Transverse colon (tissue), 4 donors: ENCODE measurements at regions not wholly inside any gene's neighbourhood (a gene's known extent, or its start where the extent isn't known, plus 50 kb on each side); places are given as distances from the start of the nearest gene placed in this dataset.

Experiments used
- POLR2A ChIP-seq: fragments of 450-650 bp; IDR thresholded peaks from one replicate; pipeline ENCODE4 v1.6.1; 2016; ENCODE audit warnings: antibody characterized with exemption, mild to moderate bottlenecking, moderate library complexity
- POLR2AphosphoS5 ChIP-seq, 3 donors: sonication (generic); formaldehyde crosslinking; IDR thresholded peaks; one replicate each; pipeline ENCODE4 v1.6.1; 2016; ENCODE audit warnings: antibody characterized with exemption in 3 of 3
- TF ChIP-seq, protein P1 (sequence below), 5 experiments: fragments of 200-600 bp in 3 of 5; fragments of 450-650 bp in 2 of 5; sonication (generic) in 3 of 5; IDR thresholded peaks; 1 replicate in 2 of 5; 2 replicates in 3 of 5; pipeline ENCODE4 v1.5.1; 2016 to 2017; ENCODE audit warnings: antibody characterized with exemption in 5 of 5, inconsistent platforms in 3 of 5, mild to moderate bottlenecking in 2 of 5, moderate library complexity in 1 of 5

- TF ChIP-seq POLR2AphosphoS5 (IDR thresholded peaks at IDR 0.05), result no peak
- no peak for TF ChIP-seq POLR2A
- TF ChIP-seq, protein P1, sequence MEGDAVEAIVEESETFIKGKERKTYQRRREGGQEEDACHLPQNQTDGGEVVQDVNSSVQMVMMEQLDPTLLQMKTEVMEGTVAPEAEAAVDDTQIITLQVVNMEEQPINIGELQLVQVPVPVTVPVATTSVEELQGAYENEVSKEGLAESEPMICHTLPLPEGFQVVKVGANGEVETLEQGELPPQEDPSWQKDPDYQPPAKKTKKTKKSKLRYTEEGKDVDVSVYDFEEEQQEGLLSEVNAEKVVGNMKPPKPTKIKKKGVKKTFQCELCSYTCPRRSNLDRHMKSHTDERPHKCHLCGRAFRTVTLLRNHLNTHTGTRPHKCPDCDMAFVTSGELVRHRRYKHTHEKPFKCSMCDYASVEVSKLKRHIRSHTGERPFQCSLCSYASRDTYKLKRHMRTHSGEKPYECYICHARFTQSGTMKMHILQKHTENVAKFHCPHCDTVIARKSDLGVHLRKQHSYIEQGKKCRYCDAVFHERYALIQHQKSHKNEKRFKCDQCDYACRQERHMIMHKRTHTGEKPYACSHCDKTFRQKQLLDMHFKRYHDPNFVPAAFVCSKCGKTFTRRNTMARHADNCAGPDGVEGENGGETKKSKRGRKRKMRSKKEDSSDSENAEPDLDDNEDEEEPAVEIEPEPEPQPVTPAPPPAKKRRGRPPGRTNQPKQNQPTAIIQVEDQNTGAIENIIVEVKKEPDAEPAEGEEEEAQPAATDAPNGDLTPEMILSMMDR (IDR thresholded peaks at IDR 0.05), result no peak
Measured at GRCh38 chr6:144536079-144536478, 250.9 kb downstream of the UTRN start.
